ENCODE measurements at regions not wholly inside any gene's neighbourhood (a gene's known extent, or its start where the extent isn't known, plus 50 kb on each side); places are given as distances from the start of the nearest gene placed in this dataset.

- in situ Hi-C loops (cut with MboI; ENCODE audit: low sequenced_read_pairs) (no loop called here), dilution Hi-C loops (cut with HindIII; ENCODE audit: low sequenced_read_pairs, unreplicated experiment) (no loop called here), intact Hi-C loops (cut with micrococcal nuclease) (no loop called here)
- H3K4me2 ChIP-seq (ENCODE audit: low read depth, low read length): no peak overlapping the region
- H3K27ac ChIP-seq (ENCODE audit: insufficient read depth, low read length): no peak overlapping the region
- no peak for DNase-seq
- no peak overlapping the region for H2BK120ac ChIP-seq (ENCODE audit: low read depth, low read length)
- no peak overlapping the region for H2AFZ ChIP-seq (replicated peaks; ENCODE audit: low read length, poor library complexity)
- H3K56ac ChIP-seq (ENCODE audit: extremely low read depth, insufficient read depth, low read length): no peak overlapping the region
- no peaks in the 10 kb centered on the region for H3K79me1 ChIP-seq (ENCODE audit: low read depth in 1 of 2, low read length in 2 of 2)
- H4K20me1 ChIP-seq (ENCODE audit: insufficient read depth, low read length): no peaks in the 10 kb centered on the region
- H3K36me3 ChIP-seq (ENCODE audit: control insufficient read depth, insufficient read depth, low read length): no peaks in the 10 kb centered on the region
- no peak overlapping the region for H3K14ac ChIP-seq (replicated peaks; ENCODE audit: low read depth, low read length)
- peaks cover 3% of the 10 kb centered on the region for H3K9me3 ChIP-seq (ENCODE audit: control insufficient read depth, insufficient read depth, low read length)
- BruUV-seq (replicated peaks): no TSS peak
- no peak overlapping the region for H2AK9ac ChIP-seq (replicated peaks; ENCODE audit: low read depth, low read length, poor library complexity)
- no peaks in the 10 kb centered on the region for H3K9me1 ChIP-seq (ENCODE audit: insufficient read depth, low read length)
- no peak overlapping the region for H2BK15ac ChIP-seq (ENCODE audit: low read depth, low read length)
- no peak overlapping the region for H3K4me3 ChIP-seq (ENCODE audit: insufficient read depth, low read depth, low read length)
- WGBS, 2 experiments (ENCODE audit: extremely low coverage in 2 of 2, insufficient read length in 1 of 2): no CpG with 5 or more reads among the region's 1 CpG
- no peaks in the 10 kb centered on the region for H3K4me1 ChIP-seq (ENCODE audit: control insufficient read depth, insufficient read depth, low read length)
- H4K8ac ChIP-seq (ENCODE audit: low read depth in 2 of 2, low read length in 2 of 2): no peak overlapping the region
- H3K4ac ChIP-seq (ENCODE audit: low read depth, low read length): no peak overlapping the region
- no peak overlapping the region for H3K9ac ChIP-seq (ENCODE audit: low read depth, low read length)
- H4K5ac ChIP-seq (ENCODE audit: low read depth, low read length): no peak overlapping the region
- TF ChIP-seq MAFK (IDR thresholded peaks at IDR 0.05; ENCODE audit: low read depth, low read length) (no peak), POLR2A (IDR thresholded peaks at IDR 0.05; ENCODE audit: low read depth, low read length) (no peak), BHLHE40 (IDR thresholded peaks at IDR 0.05; ENCODE audit: low read depth, low read length) (no peak), SMC3 (IDR thresholded peaks at IDR 0.05; ENCODE audit: low read depth, low read length) (no peak), CEBPB (IDR thresholded peaks at IDR 0.05; ENCODE audit: low read depth, low read length) (no peak), FOS (IDR thresholded peaks at IDR 0.05; ENCODE audit: low read depth, low read length) (no peak), MAZ (IDR thresholded peaks at IDR 0.05; ENCODE audit: borderline replicate concordance, low read depth, low read length) (no peak), NFE2L2 (IDR thresholded peaks at IDR 0.05; ENCODE audit: low read depth, low read length) (no peak), RFX5 (IDR thresholded peaks at IDR 0.05; ENCODE audit: low read depth, low read length) (no peak), MXI1 (IDR thresholded peaks at IDR 0.05; ENCODE audit: borderline replicate concordance, low read depth, low read length) (no peak), RAD21 (IDR thresholded peaks at IDR 0.05; ENCODE audit: low read length) (no peak), ELK1 (IDR thresholded peaks at IDR 0.05; ENCODE audit: borderline replicate concordance, low read depth, low read length) (no peak), RCOR1 (IDR thresholded peaks at IDR 0.05; ENCODE audit: insufficient replicate concordance, low read length) (no peak), CHD1 (IDR thresholded peaks at IDR 0.05; ENCODE audit: low read depth, low read length) (no peak)
- TF ChIP-seq, protein P1, sequence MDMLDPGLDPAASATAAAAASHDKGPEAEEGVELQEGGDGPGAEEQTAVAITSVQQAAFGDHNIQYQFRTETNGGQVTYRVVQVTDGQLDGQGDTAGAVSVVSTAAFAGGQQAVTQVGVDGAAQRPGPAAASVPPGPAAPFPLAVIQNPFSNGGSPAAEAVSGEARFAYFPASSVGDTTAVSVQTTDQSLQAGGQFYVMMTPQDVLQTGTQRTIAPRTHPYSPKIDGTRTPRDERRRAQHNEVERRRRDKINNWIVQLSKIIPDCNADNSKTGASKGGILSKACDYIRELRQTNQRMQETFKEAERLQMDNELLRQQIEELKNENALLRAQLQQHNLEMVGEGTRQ (IDR thresholded peaks at IDR 0.05; ENCODE audit: low read depth, low read length): no peak
- TF ChIP-seq, protein P2, sequence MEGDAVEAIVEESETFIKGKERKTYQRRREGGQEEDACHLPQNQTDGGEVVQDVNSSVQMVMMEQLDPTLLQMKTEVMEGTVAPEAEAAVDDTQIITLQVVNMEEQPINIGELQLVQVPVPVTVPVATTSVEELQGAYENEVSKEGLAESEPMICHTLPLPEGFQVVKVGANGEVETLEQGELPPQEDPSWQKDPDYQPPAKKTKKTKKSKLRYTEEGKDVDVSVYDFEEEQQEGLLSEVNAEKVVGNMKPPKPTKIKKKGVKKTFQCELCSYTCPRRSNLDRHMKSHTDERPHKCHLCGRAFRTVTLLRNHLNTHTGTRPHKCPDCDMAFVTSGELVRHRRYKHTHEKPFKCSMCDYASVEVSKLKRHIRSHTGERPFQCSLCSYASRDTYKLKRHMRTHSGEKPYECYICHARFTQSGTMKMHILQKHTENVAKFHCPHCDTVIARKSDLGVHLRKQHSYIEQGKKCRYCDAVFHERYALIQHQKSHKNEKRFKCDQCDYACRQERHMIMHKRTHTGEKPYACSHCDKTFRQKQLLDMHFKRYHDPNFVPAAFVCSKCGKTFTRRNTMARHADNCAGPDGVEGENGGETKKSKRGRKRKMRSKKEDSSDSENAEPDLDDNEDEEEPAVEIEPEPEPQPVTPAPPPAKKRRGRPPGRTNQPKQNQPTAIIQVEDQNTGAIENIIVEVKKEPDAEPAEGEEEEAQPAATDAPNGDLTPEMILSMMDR (conservative IDR thresholded peaks at IDR 0.05; ENCODE audit: low read depth, low read length): no peak
- no peak overlapping the region for H2BK20ac ChIP-seq (ENCODE audit: low read depth, low read length)
- POLR2A ChIA-PET (ENCODE audit: unreplicated experiment): no interaction called here
- CTCF ChIA-PET: no interaction called here
- H3K23ac ChIP-seq (ENCODE audit: low read depth, low read length): no peak overlapping the region
- H2AK5ac ChIP-seq (ENCODE audit: low read depth, low read length): no peak overlapping the region
- ATAC-seq (ENCODE audit: low read depth): no peak
- no peak overlapping the region for H4K91ac ChIP-seq (ENCODE audit: insufficient read depth, low read depth, low read length)
- H3K18ac ChIP-seq (ENCODE audit: low read depth, low read length): no peak overlapping the region
- no peak overlapping the region for H2BK5ac ChIP-seq (ENCODE audit: low read depth, low read length, poor library complexity, severe bottlenecking)
- no peaks in the 10 kb centered on the region for H3K27me3 ChIP-seq (ENCODE audit: control insufficient read depth, insufficient read depth, low read length)
Measured at GRCh38 chr1:102085896-102086295, 89.2 kb upstream of the OLFM3 start.
